Kidney (tissue), 13 donors: ENCODE measurements at regions not wholly inside any gene's neighbourhood (a gene's known extent, or its start where the extent isn't known, plus 50 kb on each side); places are given as distances from the start of the nearest gene placed in this dataset.
A peak's percentile ranks its signal among the peaks of the same experiment; 100 is the strongest.

ENCODE experiments used
- DNase-seq, 5 donors: peaks; one replicate each; pipeline ENCODE4 v3.0.0-alpha.2; 2013 to 2020
- FAIRE-seq: peaks from 2 replicates; lab custom pipeline; 2012; peaks lifted over from hg19 to GRCh38; lab: Jason Lieb, UNC
- H3K27ac ChIP-seq, 2 donors: one replicate each; pipeline ENCODE4 v1.7.0; 2013; ENCODE audit warnings: low read depth in 2 of 2, low read length in 2 of 2, inconsistent platforms in 1 of 2
- H3K27me3 ChIP-seq: one replicate; pipeline ENCODE4 v1.7.1; 2013; ENCODE audit warnings: low read length, inconsistent platforms; ENCODE audit not compliant: control insufficient read depth, insufficient read depth
- H3K36me3 ChIP-seq, 3 donors: one replicate each; pipeline versions ENCODE4 v1.7.0 to v1.7.1; 2013; ENCODE audit warnings: low read length in 3 of 3, control low read depth in 1 of 3, inconsistent platforms in 1 of 3; ENCODE audit not compliant: insufficient read depth in 3 of 3, control insufficient read depth in 2 of 3
- H3K4me1 ChIP-seq, 3 donors: one replicate each; pipeline versions ENCODE4 v1.7.0 to v1.7.1; 2013; ENCODE audit warnings: low read length in 3 of 3, inconsistent platforms in 1 of 3, low read depth in 1 of 3; ENCODE audit not compliant: control insufficient read depth in 2 of 3, insufficient read depth in 2 of 3
- H3K4me3 ChIP-seq, 3 donors: one replicate each; pipeline versions ENCODE4 v1.7.0 to v1.8.1; 2013; ENCODE audit warnings: low read length in 3 of 3, control low read depth in 1 of 3, inconsistent platforms in 1 of 3
- H3K9ac ChIP-seq, 3 donors: one replicate each; pipeline versions ENCODE4 v1.7.0 to v1.7.1; 2013; ENCODE audit warnings: low read length in 3 of 3, control low read depth in 1 of 3, inconsistent platforms in 1 of 3
- H3K9me3 ChIP-seq, 3 donors: one replicate each; pipeline versions ENCODE4 v1.7.0 to v1.7.1; 2013; ENCODE audit warnings: low read length in 3 of 3, control low read depth in 1 of 3, inconsistent platforms in 1 of 3; ENCODE audit not compliant: control insufficient read depth in 2 of 3, insufficient read depth in 1 of 3
- intact Hi-C: fragments of 100-400 bp; cut with DNase I; formaldehyde crosslinking; loops from one replicate; pipeline ENCODE4 v1.11.1; 2022
- TF ChIP-seq, protein P1 (sequence below): IDR thresholded peaks from 3 replicates; pipeline ENCODE4 v1.5.1; 2012; ENCODE audit warnings: mild to moderate bottlenecking, moderate library complexity, borderline replicate concordance; ENCODE audit not compliant: insufficient read depth; ENCODE audit errors: extremely low read depth
- donor health status: control.
- donor health status: control.
- donor health status: control.
- donor health status: control.
- donor health status: control.
- donor health status: DM: yes; HTN: yes; CAD: no.
- donor health status: Normal renal cell carcinoma (clear cell type).

DNA sequence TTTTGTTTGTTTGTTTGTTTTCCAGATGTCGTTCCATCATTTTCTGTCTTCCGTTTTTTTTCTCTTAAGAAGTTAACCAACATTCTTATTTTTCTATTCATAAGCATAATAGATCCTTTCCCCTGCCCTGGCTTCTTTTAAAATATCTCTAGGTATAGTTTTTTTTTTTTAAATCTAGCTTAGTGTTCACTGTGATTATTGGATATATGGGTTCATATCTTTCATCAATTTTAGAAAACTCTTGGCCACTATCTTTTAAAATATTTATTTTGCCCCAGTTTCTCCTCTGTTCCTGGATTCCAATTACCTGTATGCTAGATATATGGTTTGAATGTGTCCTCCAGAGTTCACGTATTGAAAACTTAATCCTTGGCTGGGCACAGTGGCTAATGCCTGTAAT, 59.6 kb downstream of the GSX2 start:
- FAIRE-seq (no peak), DNase-seq (no peak)
- intact Hi-C loops: no loop called here
- Histone ChIP-seq H3K4me3 (no peak overlapping the region), H3K36me3 (no peaks in the 10 kb centered on the region), H3K9ac (no peak overlapping the region), H3K9me3 (peaks cover 0 to 3% (median 0%) of the 10 kb centered on the region in 3 donors), H3K27me3 (no peaks in the 10 kb centered on the region), H3K4me1 (no peaks in the 10 kb centered on the region), H3K27ac (no peak overlapping the region)
- TF ChIP-seq, protein P1, sequence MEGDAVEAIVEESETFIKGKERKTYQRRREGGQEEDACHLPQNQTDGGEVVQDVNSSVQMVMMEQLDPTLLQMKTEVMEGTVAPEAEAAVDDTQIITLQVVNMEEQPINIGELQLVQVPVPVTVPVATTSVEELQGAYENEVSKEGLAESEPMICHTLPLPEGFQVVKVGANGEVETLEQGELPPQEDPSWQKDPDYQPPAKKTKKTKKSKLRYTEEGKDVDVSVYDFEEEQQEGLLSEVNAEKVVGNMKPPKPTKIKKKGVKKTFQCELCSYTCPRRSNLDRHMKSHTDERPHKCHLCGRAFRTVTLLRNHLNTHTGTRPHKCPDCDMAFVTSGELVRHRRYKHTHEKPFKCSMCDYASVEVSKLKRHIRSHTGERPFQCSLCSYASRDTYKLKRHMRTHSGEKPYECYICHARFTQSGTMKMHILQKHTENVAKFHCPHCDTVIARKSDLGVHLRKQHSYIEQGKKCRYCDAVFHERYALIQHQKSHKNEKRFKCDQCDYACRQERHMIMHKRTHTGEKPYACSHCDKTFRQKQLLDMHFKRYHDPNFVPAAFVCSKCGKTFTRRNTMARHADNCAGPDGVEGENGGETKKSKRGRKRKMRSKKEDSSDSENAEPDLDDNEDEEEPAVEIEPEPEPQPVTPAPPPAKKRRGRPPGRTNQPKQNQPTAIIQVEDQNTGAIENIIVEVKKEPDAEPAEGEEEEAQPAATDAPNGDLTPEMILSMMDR: no peak

DNA sequence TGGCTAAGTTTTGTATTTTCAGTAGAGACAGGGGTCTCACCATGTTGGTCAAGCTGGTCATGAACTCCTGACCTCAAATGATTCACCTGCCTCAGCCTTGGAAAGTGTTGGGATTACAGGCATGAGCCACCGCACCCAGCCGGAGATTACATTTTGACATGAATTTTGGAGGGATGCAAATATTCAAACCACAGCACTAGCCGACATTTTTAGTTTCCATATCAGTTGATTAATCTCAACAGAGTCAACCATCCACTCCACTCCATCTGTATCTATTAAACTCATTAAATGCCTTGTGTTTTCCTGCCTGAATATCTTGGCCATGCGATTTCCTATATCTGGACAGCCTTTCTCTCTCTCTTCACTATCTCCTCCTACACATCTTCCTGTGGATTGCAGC, 64.1 kb upstream of the PDGFRA start:
- FAIRE-seq (no peak), DNase-seq (no peak)
- H3K4me3 ChIP-seq: no peak overlapping the region
- H3K9me3 ChIP-seq: no peaks in the 10 kb centered on the region
- no peaks in the 10 kb centered on the region for H3K27me3 ChIP-seq
- H3K27ac ChIP-seq: no peak overlapping the region
- no peak overlapping the region for H3K9ac ChIP-seq
- intact Hi-C loops: no loop called here
- H3K4me1 ChIP-seq: no peaks in the 10 kb centered on the region
- no peaks in the 10 kb centered on the region for H3K36me3 ChIP-seq
- TF ChIP-seq, protein P1: no peak

DNA sequence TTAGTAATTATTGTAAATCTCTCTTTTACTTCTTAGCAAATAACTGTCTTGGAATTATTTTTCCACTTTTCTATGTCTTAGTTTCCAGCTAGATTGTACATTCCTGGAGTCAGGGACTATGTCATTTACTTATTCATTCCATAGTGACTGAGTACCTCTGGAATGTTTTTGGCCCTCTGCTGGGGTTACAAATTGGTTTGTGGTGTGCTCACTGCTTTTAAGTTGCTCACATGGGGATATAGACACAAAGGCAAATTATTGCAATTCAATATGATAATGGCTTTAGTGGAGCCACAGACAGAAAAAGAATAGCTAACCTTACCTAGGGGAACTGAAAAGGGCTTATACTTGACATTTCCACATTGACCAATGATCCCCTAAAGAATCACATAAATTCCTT, 63.7 kb upstream of the PDGFRA start:
- Histone ChIP-seq H3K27me3 (no peaks in the 10 kb centered on the region), H3K27ac (no peak overlapping the region), H3K36me3 (no peaks in the 10 kb centered on the region), H3K4me3 (no peak overlapping the region), H3K9ac (no peak overlapping the region), H3K4me1 (no peaks in the 10 kb centered on the region), H3K9me3 (no peaks in the 10 kb centered on the region)
- TF ChIP-seq, protein P1: no peak
- intact Hi-C loops: no loop called here
- FAIRE-seq (no peak), DNase-seq (peak in 1 of 5 donors; percentile 3)

DNA sequence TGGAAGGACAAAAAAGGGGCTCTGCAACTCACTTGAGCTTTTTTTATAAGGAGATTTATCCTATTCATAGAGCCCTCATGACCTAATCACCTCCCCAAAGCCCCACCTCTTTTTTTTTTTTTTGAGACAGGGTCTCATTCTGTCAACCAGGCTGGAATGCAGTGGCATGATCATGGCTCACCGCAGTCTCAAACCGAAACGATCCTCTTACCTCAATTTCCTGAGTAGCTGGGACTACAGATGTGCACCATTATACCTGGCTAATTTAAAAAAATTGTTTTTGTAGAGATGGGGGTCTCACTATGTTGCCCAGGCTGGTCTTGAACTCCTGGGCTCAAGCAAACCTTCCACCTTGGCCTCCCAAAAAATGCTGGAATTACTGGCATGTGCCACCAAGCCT, 61.6 kb upstream of the PDGFRA start:
- no peaks in the 10 kb centered on the region for H3K9me3 ChIP-seq
- no peak overlapping the region for H3K27ac ChIP-seq
- intact Hi-C loops: no loop called here
- FAIRE-seq: no peak
- no peaks in the 10 kb centered on the region for H3K4me1 ChIP-seq
- H3K4me3 ChIP-seq: no peak overlapping the region
- no peaks in the 10 kb centered on the region for H3K27me3 ChIP-seq
- no peaks in the 10 kb centered on the region for H3K36me3 ChIP-seq
- no peak overlapping the region for H3K9ac ChIP-seq
- TF ChIP-seq, protein P1: no peak
- no peak for DNase-seq
